ENCODE measurements at regions not wholly inside any gene's neighbourhood (a gene's known extent, or its start where the extent isn't known, plus 50 kb on each side); places are given as distances from the start of the nearest gene placed in this dataset.

DNA sequence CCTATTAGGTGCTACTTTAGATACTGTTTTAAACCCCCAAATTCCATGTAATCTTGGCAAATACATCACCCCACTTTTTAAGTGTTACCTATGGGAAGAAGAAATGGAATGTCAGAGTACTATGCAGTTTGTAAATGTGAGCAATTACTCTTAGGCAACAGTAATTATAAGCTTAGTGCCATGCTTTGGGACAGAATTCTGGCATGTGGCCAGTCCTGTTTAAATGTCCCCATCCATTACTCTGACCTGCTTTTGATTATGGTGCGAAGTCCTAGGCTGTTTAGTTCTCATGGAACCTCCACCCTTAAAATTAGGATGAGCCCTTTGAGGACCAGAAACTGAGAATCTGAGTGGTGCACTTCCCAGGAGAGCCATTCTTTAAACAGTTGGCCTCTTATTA lies 321.4 kb upstream of the RGS6 start:
- no peak for DNase-seq (ENCODE audit: low spot score)
- Histone ChIP-seq H3K4me3 (no peak overlapping the region), H3K27ac (no peak overlapping the region)
- TF ChIP-seq CTCF (IDR thresholded peaks at IDR 0.05) = no peak

DNA sequence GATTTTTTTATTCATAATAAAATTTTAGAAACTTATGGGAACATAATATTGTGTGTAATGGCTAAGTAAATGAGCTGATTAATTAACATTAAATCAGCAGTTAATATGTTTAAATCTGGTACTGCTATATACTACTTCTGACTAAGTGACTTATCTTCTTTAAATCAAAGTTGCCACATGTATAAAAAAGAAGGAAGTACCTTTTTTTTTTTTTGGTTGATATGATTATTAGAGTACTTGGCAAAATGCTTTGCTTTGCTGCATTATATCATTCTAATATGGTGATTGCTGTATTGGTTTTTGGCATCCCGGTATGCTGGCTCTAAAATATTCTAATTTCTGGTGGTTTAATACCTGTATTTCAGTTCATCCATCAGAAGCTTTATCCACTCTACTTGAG lies 319.1 kb upstream of the RGS6 start:
- no peak overlapping the region for H3K4me3 ChIP-seq

DNA sequence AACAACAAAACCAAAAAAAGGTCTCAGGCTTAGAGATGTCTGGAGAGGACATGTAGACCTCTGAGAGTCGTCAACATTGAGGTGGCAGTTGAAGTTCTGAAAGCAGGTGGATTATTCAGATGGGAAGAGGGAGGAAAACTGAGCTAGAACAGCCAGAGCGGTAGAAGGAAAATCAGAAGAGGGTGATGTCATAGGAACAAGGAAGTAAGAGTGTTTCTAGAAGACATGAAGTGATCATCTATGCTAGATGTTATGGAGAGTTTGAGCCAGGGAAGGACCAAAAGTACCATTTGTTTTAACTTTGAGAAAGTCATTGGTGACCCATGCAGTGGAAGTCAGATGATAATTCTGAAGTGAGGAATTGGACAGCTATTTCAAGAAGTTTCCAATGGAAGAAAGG lies 316.2 kb upstream of the RGS6 start:
- Histone ChIP-seq H3K4me3 (no peak overlapping the region), H3K27ac (no peak overlapping the region)
- TF ChIP-seq CTCF (IDR thresholded peaks at IDR 0.05) = no peak
- DNase-seq (ENCODE audit: low spot score) = no peak

More for the DNA sequence above, 319.1 kb upstream of the RGS6 start:
- no peak for TF ChIP-seq CTCF (IDR thresholded peaks at IDR 0.05)
- no peak overlapping the region for H3K27ac ChIP-seq
- no peak for DNase-seq (ENCODE audit: low spot score)

DNA sequence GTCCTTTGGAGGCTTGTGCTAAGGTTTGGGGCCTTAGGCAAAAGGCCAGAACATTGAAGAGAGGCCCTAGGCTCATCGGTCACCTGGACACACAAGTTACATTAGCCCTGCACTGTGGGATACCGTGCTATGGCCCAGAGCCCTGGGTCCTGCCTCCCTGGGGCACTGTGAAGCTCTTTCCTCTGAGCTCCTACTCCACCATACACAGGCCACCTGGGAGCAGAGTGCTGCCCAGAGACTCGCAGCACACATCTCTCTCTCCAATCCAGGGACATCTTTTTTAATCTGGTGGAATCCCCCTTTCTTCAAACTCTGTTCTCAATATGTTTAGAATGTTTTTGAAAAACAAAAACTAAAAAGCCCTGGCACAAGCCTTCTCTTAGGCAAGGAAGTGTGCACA lies 314.2 kb upstream of the RGS6 start:
- no peak for DNase-seq (ENCODE audit: low spot score)
- Histone ChIP-seq H3K27ac (no peak overlapping the region), H3K4me3 (no peak overlapping the region)
- no peak for TF ChIP-seq CTCF (IDR thresholded peaks at IDR 0.05)

- Histone ChIP-seq H3K4me3 (no peak overlapping the region), H3K27ac (no peak overlapping the region)
- TF ChIP-seq CTCF (IDR thresholded peaks at IDR 0.05) = no peak
- DNase-seq (ENCODE audit: low spot score) = no peak
Observed at GRCh38 chr14:71618716-71619115, 313.5 kb upstream of the RGS6 start.

- no peak for TF ChIP-seq CTCF (IDR thresholded peaks at IDR 0.05)
- DNase-seq (ENCODE audit: low spot score) = no peak
Observed at GRCh38 chr14:71619472-71619871, 312.8 kb upstream of the RGS6 start.

GRCh38 chr14:71620401-71620800 lies 311.8 kb upstream of the RGS6 start:
- H3K27ac ChIP-seq = no peak overlapping the region
- TF ChIP-seq CTCF (IDR thresholded peaks at IDR 0.05) = no peak
- no peak for DNase-seq (ENCODE audit: low spot score)
- no peak overlapping the region for H3K4me3 ChIP-seq

More at GRCh38 chr14:71619472-71619871, 312.8 kb upstream of the RGS6 start:
- H3K4me3 ChIP-seq = no peak overlapping the region
- H3K27ac ChIP-seq = no peak overlapping the region
